ENCODE measurements at regions not wholly inside any gene's neighbourhood (a gene's known extent, or its start where the extent isn't known, plus 50 kb on each side); places are given as distances from the start of the nearest gene placed in this dataset.

GRCh38 chr6:169165561-169166300, 87.9 kb downstream of the THBS2 start:
- no peak for DNase-seq

- DNase-seq = no peak
Observed at GRCh38 chr6:169164986-169165385, 88.7 kb downstream of the THBS2 start.

- DNase-seq = no peak
Observed at GRCh38 chr6:169164451-169164850, 89.2 kb downstream of the THBS2 start.

- DNase-seq = no peak
Observed at GRCh38 chr6:169163411-169163901, 90.2 kb downstream of the THBS2 start.

GRCh38 chr6:169162752-169163407, 90.8 kb downstream of the THBS2 start:
- peak; percentile 70 for DNase-seq

- no peak for DNase-seq
Observed at GRCh38 chr6:169162249-169162648, 91.4 kb downstream of the THBS2 start.

- DNase-seq = no peak
Observed at GRCh38 chr6:169161572-169162167, 92.0 kb downstream of the THBS2 start.

- DNase-seq = no peak
Observed at GRCh38 chr6:169160855-169161560, 92.6 kb downstream of the THBS2 start.

GRCh38 chr6:169160091-169160854, 93.4 kb downstream of the THBS2 start:
- no peak for DNase-seq

GRCh38 chr6:169159331-169159730, 94.3 kb downstream of the THBS2 start:
- no peak for DNase-seq

GRCh38 chr6:169158691-169159090, 95.0 kb downstream of the THBS2 start:
- DNase-seq = no peak

- DNase-seq = no peak
Observed at GRCh38 chr6:169158174-169158573, 95.5 kb downstream of the THBS2 start.

GRCh38 chr6:169157197-169158148, 96.2 kb downstream of the THBS2 start:
- DNase-seq = no peak

GRCh38 chr6:169156793-169157147, 96.9 kb downstream of the THBS2 start:
- no peak for DNase-seq

- no peak for DNase-seq
Observed at GRCh38 chr6:169156108-169156792, 97.4 kb downstream of the THBS2 start.

- no peak for DNase-seq
Observed at GRCh38 chr6:169155481-169155880, 98.2 kb downstream of the THBS2 start.

- DNase-seq = no peak
Observed at GRCh38 chr6:169153401-169153800, 100.2 kb downstream of the THBS2 start.

- no peak for DNase-seq
Observed at GRCh38 chr6:169146521-169146920, 107.1 kb downstream of the THBS2 start.

GRCh38 chr6:169145991-169146501, 107.6 kb downstream of the THBS2 start:
- no peak for DNase-seq

- no peak for DNase-seq
Observed at GRCh38 chr6:169145496-169145895, 108.2 kb downstream of the THBS2 start.

GRCh38 chr6:169144356-169144755, 109.3 kb downstream of the THBS2 start:
- DNase-seq = no peak

Data from islet precursor cell (in vitro differentiated cells).